ENCODE measurements at regions not wholly inside any gene's neighbourhood (a gene's known extent, or its start where the extent isn't known, plus 50 kb on each side); places are given as distances from the start of the nearest gene placed in this dataset.

- no peak for DNase-seq (ENCODE audit: low spot score)
- FAIRE-seq: no peak
Measured at GRCh38 chr2:120809151-120809550, 73.5 kb downstream of the GLI2 start.

GRCh38 chr2:120809609-120810440, 74.2 kb downstream of the GLI2 start:
- FAIRE-seq (no peak), DNase-seq (ENCODE audit: low spot score) (no peak)

GRCh38 chr2:120810639-120811038, 75.0 kb downstream of the GLI2 start:
- FAIRE-seq: no peak
- no peak for DNase-seq (ENCODE audit: low spot score)

- FAIRE-seq: no peak
- no peak for DNase-seq (ENCODE audit: low spot score)
Measured at GRCh38 chr2:120812866-120813265, 77.2 kb downstream of the GLI2 start.

GRCh38 chr2:120814352-120814751, 78.7 kb downstream of the GLI2 start:
- DNase-seq (ENCODE audit: low spot score) (no peak), FAIRE-seq (peak; percentile 56)

GRCh38 chr2:120815292-120815691, 79.6 kb downstream of the GLI2 start:
- DNase-seq (ENCODE audit: low spot score): no peak
- no peak for FAIRE-seq

GRCh38 chr2:120817136-120817955, 81.7 kb downstream of the GLI2 start:
- DNase-seq (ENCODE audit: low spot score) (no peak), FAIRE-seq (peak; percentile 48)

- DNase-seq (ENCODE audit: low spot score) (no peak), FAIRE-seq (peak; percentile 20)
Measured at GRCh38 chr2:120817956-120818325, 82.3 kb downstream of the GLI2 start.

- FAIRE-seq: peak; percentile 80
- DNase-seq (ENCODE audit: low spot score): peak; percentile 46
Measured at GRCh38 chr2:120818441-120818920, 82.8 kb downstream of the GLI2 start.

- FAIRE-seq (no peak), DNase-seq (ENCODE audit: low spot score) (no peak)
Measured at GRCh38 chr2:120819720-120820210, 84.1 kb downstream of the GLI2 start.

- DNase-seq (ENCODE audit: low spot score): peak; percentile 53
- FAIRE-seq: peak; percentile 96
Measured at GRCh38 chr2:120820263-120820952, 84.7 kb downstream of the GLI2 start.

GRCh38 chr2:120820953-120821279, 85.2 kb downstream of the GLI2 start:
- DNase-seq (ENCODE audit: low spot score): peak; percentile 74
- FAIRE-seq: peak; percentile 75

- DNase-seq (ENCODE audit: low spot score): no peak
- FAIRE-seq: no peak
Measured at GRCh38 chr2:120821446-120822160, 85.9 kb downstream of the GLI2 start.

GRCh38 chr2:120822933-120823332, 87.3 kb downstream of the GLI2 start:
- DNase-seq (ENCODE audit: low spot score): no peak
- no peak for FAIRE-seq

- DNase-seq (ENCODE audit: low spot score): no peak
- no peak for FAIRE-seq
Measured at GRCh38 chr2:120823551-120823950, 87.9 kb downstream of the GLI2 start.

- no peak for DNase-seq (ENCODE audit: low spot score)
- FAIRE-seq: no peak
Measured at GRCh38 chr2:120824246-120824645, 88.6 kb downstream of the GLI2 start.

- DNase-seq (ENCODE audit: low spot score): no peak
- FAIRE-seq: peak; percentile 97
Measured at GRCh38 chr2:120825370-120826259, 89.9 kb downstream of the GLI2 start.

GRCh38 chr2:120826260-120826648, 90.6 kb downstream of the GLI2 start:
- peak; percentile 52 for FAIRE-seq
- DNase-seq (ENCODE audit: low spot score): no peak

GRCh38 chr2:120826716-120827410, 91.2 kb downstream of the GLI2 start:
- FAIRE-seq: peak; percentile 37

More at GRCh38 chr2:120826716-120827410, 91.2 kb downstream of the GLI2 start:
- DNase-seq (ENCODE audit: low spot score): no peak

Measured in urothelium cell line (cell line).